ENCODE measurements at regions not wholly inside any gene's neighbourhood (a gene's known extent, or its start where the extent isn't known, plus 50 kb on each side); places are given as distances from the start of the nearest gene placed in this dataset.
"Not testable (repeated sequence)": the region's sequence is repeated elsewhere in the genome, so short reads cannot be mapped to it uniquely, and the experiment has no call there.

DNA sequence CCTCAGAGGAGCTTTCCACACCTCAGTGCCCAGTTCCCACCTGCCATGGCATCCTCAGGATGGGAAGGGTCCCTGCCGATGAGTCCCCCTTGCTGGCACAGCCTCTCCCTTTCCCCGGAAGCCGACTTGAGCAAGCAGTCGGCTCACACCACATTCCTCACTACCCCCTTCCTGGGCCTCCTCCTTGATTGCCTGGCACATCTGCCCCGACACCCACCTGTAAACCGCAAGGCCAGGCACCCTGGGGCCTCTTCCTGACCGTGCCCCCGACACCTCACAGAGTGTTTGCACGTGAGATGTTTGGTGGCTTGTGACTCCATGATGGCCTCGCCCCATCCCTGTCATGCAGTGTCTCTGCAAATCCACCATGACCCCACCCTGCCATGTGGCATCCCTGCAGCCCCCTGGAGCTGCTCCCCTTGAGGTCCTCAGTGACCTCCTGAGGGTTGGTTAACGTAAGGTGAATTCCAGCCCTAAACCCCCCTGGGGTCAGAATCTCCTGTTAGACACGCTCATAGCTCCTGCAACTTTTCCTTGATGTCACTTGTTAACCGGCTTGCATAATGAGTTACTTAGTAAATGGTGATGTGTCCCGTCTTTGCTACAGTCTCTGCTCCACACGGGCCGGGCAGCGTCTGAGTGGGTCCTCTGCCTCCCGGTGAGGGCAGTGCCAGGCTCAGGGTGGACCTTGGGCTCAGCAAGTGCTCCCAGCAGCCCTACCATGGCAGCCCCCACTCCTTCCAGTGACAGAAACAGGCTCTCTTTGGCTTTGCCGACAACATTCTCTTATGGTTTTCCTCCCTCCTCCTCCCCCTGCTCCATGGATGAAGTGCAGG is 115.9 kb upstream of the FRMD1 start:
- no peak for DNase-seq (ENCODE audit: low read depth in 4 of 4, low spot score in 3 of 4)

DNA sequence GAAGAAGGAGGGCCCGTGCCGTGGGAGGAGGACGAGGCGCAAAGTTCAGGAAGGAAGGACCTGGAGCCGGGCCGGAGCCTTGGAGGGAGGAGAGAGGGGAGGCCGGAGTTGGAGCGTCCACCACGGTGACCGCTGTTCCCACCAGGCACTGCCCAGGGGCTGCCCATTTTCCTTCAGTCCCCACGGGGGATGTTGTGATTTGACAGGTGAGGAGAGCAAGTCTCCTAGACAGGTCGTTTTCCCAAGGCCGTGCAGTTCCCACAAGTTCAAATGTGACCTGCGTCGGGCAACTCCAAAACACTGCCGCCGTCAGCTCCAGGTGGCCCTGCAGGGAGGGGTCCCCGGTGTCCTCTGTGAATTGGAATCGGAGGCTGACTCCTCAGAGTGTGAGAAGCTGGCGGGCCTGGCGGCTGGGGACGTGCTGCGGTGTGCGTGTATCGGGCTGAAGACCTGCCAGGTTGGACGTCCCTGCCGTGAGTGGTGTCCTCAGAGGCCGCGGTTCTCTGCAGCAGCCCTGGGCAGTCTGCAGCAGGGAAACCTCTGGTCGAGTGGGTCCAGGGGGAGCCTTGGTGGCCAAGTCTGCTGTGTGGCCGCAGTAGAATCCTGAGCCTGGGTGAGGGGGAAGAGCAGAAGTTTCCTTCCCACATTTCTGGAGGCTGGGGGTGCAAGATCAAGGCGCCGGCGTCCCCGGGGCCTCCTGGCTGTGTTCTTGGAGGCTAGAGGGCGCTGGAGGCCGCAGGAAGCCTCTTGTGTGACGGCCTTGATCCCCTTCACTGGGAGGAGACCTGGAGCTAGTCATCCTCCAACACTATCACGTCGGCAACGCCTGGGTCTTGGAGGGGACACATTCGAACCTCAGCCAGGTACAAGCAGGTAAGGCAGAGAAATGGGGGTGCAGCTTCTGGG is 115.1 kb upstream of the FRMD1 start:
- no peak for DNase-seq (ENCODE audit: low read depth in 4 of 4, low spot score in 3 of 4)

DNA sequence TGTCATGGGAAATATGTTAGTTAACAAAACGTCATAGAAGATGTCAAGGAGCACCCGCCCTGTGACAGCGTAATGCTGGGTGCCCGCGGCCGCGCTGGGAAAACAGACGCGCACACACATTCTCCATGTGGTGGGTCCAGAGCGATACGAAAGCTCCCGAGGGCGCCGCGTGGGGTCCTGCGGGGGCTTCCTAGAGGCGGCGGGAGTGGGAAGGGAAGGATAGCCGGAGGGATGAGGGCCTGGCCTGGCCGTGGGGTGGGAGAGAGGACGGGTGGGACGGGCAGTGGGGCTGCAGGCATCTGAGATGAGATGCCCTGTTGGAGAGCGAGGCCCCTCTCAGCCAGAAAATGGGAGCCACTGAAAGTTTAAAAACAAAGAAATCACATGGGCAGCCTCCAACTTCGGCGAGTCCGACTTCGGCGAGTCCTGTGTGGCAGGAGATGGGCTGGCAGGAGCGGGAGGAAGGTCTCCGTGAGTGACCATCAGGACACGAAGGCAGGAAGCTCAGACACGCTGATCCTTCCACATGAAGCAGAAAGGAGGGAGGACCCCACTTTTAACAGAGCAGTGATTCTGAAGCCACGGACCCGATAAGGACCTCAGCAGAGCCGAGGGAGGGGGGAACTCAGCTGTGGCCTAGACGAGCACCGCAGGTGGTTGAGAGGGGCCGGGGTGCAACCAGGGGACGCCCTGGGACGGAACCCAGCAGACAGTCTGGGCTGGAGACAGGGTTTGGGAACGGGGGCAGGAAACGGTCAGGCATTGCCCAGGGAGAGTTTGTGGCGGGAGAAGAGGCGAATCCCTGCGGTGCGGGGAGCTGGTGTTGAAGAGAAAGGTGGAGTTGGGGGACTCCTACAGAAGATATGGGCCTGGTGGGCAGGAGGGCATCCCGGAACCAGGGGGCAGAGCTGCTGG is 114.1 kb upstream of the FRMD1 start:
- no peak for DNase-seq (ENCODE audit: low read depth in 4 of 4, low spot score in 3 of 4)

DNA sequence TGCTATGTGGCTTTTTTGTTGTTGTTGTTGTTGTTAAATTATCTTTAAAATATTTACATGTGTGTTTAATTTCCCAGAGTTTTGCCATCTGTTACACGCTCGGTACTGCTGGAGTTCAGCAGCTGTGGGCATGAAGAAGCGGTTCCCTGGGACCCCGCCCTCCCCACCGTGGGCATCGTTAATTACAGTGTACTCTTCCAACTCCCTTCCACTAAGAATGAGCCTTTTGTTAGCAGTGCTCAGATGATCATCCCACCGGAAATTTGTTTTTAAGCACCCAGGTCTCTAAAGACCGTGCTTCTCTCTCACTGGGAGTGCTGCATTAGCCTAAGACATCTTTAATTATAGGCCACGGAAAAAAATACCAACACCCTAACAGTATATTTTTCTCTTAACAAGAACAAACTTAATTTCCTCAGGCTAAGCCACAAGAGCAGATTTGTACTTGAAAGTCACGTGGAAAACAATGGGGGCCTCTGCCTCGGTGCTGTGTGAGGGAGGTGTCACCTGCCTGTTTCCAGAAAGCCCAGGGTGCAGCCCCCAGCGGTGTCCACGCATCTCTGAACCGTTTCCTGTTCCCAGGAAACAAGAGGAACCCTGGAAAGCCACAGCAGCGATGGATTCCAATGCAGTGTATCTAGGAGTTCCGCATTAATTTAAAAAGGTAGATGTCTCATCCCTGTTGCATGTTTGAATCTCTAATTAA is 113.3 kb upstream of the FRMD1 start:
- DNase-seq (ENCODE audit: low read depth in 4 of 4, low spot score in 3 of 4) = no peak

DNA sequence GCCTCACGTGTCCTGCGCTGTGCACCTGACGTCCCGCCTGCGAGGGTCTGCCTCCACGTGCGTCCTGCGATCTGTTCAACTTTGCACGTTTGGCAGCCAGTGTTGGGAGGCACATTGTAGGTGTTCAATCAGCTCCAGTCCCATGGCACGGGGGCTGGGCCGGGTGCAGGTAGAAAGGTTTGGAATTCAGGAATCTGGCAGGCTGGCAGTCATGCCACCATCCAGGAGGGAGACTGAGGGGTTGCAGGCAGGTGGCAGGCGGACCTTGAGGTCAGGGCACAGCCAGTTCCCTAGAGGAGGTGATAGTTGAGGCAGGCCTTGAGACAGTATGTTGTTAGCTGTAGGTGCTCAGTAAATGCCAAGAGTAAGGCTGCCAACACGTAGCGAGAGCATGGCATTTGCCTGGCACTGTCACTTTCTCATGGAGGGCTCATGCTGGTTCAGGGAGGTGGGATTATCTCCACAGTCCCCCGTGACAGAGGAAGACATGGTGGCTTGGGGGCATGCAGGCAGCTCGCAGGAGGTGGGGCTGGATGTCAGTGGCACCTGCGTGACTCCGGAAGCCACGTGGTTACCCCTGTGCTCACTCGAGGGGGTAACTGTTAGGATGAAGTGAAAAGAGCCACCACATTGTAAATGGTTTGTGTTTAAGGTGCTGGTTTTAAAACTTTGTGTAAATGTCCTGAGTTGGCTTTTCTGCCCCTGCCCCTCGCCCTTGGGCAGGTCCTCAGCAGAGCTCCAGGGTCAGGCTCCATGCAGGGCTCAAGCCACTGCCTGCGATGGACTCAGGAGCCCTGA is 111.8 kb upstream of the FRMD1 start:
- DNase-seq (ENCODE audit: low read depth in 4 of 4, low spot score in 3 of 4) = no peak

DNA sequence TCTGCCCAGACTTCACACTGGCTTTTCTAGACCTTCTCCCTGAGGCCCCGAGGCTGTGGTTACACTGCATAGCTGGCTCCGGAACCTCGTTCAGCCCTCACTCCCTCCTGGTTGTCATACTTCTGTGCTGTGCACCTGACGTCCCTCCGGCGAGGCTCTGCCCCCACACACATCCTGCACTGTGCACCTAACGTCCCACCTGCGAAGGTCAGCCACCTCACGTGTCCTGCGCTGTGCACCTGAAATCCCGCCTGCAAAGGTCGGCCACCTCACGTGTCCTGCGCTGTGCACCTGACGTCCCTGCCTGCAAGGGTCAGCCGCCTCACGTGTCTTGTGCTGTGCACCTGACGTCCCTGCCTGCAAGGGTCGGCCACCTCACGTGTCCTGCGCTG is 111.0 kb upstream of the FRMD1 start:
- no peak for DNase-seq (ENCODE audit: low read depth in 4 of 4, low spot score in 3 of 4)

DNA sequence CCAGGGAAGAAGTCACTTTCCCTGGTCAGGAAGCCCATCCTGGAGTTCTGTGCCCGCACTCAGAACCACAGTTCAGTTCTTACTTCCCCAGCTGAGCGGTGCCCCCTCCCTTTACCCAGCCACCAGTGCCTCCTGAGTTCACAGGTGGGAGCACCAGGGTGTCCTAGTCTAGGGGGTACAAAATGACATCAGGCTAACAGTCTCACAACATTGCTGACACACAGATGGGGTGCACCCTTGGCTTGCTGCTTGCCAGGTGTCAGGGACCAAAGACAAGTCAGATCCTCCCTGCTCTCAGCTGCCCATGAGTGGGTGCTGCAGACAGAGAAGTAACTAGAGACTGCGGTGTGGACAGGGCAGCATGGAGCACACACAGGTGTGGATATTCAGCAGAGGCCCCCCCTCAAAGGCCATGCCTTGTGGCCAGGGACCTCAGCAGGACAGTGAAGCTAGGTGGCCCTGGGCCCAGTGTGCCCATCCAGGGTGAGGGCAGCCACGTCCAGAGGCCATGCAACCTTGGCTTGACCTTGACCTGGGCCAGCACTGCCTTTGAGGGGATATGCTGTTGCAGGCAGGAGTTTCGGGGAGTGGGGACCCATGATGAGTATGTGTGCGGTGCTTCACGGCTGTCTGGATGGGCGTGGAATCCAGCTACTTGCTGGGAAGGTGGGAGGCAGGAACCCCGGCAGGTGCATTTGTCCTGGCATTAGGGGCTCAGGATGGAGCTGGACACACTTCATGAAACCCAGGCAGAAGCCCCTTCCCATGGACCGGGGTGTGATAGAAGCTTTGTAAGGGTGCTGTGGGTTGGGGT is 110.4 kb upstream of the FRMD1 start:
- no peak for DNase-seq (ENCODE audit: low read depth in 4 of 4, low spot score in 3 of 4)

DNA sequence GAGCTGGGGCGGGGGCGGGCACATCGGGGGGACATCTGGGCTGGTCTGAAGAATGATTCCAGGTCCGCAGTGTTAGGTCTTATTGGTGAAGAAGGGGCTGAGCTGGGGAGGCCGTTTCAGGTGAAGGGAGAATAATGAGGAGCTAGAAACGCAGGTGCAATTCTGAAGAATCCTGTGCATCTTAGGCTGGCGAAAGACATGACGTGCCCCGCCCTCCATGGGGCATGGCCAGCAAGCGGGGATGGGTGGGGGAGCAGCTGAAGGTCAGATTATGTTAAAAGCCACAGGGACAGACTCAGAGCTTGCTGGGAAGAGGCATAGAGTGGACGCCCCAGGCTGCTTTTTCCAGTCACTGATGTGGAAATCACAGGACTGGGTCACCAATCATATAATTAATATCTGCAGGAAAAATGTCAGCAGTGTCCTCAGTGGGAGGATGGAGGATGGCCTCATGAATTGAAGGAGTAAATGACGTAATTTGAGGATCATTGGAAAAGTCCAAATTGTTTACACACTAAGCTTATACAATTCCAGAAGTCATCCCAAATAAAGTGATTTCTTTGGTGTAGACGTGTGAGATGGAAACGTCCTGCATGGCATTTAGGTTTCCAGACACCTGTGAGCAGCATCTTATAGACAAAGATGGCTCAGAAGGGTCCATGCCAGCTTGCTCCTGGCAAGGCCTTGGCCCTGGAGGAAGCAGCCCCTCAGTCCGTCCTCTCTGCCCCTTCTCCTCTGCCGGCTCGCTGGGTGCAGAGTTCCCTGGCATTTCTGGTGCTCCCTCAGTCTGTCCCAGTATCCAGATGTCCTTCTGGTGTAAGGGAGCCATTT is 109.6 kb upstream of the FRMD1 start:
- no peak for DNase-seq (ENCODE audit: low read depth in 4 of 4, low spot score in 3 of 4)

DNA sequence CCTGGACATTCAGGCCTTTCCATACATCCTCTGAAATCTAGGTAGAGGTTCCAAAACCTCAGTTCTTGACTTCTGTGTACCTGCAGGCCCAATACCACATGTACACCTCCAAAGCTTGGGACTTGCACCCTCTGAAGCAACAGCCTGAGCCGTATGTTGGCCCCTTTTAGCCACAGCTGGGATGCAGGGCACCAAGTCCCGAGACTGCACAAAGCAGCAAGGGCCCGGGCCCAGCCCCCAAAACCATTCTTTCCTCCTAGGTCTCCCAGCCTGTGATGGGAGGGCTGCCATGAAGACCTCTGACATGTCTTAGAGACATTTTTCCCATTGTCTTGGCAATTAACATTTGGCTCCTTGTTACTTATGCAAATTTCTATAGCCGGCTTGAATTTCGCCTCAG is 107.4 kb upstream of the FRMD1 start:
- no peak for DNase-seq (ENCODE audit: low read depth in 4 of 4, low spot score in 3 of 4)

DNA sequence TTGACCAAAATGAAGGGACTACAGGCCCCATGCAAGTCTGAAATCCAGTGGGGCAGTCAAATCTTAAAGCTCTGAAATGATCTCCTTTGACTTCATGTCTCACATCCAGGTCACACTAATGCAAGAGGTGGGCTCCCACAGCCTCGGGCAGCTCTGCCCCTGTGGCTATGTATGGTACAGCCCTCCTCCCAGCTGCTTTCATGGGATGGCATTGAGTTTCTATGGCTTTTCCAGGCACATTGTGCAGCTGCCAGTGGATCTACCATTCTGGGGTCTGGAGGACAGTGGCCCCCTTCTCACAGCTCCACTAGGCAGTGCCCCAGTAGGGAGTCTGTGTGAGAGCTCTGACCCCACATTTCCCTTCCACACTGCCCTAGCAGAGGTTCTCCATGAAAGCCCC is 107.0 kb upstream of the FRMD1 start:
- DNase-seq (ENCODE audit: low read depth in 4 of 4, low spot score in 3 of 4) = not testable (repeated sequence)

DNA sequence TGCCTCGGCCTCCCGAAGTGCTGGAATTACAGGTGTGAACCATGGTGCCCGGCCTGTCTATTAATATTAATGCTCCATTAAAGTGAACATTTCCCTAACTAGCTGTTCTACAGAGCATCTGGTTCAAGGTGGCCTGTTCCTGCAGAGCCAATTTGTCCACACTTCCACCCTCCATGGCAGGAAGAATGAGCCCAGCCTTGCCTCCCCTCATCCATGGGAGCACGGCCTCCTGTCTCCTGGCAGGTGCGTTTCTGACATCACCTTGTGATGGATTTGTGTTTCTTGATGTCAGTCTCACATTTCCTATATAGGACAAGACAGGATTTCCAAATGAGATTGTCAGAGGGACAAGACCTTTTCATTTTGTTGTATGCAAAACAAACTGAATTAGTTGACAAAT is 105.7 kb upstream of the FRMD1 start:
- no peak for DNase-seq (ENCODE audit: low read depth in 4 of 4, low spot score in 3 of 4)

DNA sequence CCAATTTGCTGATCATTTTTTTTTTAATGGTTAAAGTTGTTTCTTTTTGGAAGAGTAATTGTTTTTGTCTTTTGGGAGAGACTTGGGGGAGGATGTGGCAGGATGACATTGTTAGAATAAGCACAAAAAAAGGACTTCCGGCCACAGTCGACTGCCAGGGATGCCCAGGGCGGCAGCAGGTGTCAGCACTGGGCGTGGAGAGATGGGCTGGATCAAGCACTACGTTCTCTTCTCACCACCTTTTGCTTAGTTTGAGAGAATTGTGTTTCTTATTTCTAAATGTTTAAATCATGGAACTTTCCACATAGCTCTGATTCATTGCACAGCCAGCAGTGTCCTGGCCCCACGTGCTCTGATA is 104.6 kb upstream of the FRMD1 start:
- no peak for DNase-seq (ENCODE audit: low read depth in 4 of 4, low spot score in 3 of 4)

DNA sequence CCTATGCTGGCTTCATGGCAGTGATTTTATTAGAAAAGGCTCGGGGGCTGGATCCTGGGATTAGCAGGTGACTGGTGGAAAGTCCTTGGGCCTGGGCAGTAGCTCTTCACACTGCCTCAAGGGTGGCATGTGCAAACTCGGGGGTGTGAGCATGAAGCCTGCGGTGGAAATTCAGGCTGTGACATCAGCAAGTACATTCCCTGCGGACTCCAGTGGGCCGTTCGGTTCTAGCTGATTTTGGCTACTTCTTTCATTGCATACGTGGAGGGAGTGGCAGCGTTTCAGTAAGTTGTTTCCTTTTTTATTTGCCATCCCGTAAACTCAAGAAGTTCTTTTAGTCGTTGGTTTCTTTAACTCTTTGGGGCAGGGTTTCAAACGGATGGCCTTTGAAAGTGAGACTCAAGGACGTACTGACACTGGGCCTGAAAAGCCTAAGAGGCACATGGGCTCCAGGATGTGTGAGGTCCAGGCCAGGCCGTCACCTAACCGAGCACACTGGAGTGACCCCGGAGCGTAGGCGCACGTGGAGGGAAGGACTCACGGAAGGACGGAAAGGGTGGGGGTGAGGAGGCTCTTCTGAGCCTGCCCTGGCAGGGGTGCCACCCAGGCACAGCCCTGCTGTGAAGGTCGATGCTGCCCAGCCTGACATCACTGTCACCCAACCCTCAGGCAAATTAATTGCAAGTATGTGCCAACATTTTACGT is 104.0 kb upstream of the FRMD1 start:
- no peak for DNase-seq (ENCODE audit: low read depth in 4 of 4, low spot score in 3 of 4)

DNA sequence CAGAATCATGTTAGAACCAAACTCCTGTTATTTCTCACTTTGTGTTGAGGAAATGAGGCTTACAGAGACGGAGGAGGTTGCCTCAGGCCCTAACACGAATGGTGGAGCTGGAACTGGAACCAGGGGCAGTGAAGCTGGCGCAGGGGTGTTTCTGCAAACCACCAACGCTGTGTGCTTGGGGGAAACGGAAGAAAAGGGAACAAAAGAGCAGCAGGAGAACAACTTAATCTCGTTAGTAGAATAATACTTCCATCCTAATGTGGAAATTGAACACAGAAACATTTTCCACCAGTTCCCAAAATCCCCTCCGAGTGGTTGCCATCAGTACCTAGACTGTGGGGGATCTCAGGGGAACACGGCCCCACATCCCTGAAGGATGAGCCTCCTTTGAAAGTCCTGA is 103.4 kb upstream of the FRMD1 start:
- no peak for DNase-seq (ENCODE audit: low read depth in 4 of 4, low spot score in 3 of 4)

DNA sequence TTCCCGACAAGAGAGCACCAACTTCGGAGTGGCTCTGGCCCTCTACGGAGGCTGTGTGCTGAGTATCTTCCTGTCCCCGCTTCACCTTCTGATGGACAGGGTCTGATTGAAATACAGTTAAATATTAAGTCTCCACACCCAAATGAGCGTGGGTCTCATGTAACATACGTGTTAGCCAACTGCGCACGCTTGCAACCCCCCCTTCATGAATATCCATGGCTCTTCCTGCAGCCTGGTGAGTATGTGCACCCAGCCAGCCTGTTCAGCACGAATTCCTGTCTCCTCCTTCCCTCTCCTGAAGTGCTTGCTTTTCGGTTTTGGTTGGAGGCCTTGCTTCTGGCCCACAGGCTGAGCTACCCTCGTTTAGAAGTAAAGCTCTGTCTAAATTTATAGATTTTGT is 102.9 kb upstream of the FRMD1 start:
- no peak for DNase-seq (ENCODE audit: low read depth in 4 of 4, low spot score in 3 of 4)

DNA sequence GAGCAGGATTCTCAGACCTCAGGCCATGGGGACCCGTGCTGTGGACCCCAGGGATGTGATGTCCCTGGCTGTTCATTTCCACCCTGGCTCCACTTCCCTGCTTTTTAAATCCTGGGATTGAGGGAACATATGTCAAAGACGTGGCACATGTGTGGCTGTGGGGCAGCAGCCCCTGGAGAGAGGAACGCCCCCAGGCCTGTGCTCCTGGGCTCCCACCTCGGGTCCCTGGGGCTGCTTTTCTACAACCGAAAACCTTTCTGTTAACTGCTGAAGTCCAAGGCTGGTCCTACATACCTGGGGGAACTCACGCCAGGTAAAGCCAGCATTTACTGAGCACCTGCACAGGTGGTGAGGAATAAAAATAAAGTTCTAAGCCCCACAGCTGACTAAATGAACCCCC is 102.3 kb upstream of the FRMD1 start:
- no peak for DNase-seq (ENCODE audit: low read depth in 4 of 4, low spot score in 3 of 4)

DNA sequence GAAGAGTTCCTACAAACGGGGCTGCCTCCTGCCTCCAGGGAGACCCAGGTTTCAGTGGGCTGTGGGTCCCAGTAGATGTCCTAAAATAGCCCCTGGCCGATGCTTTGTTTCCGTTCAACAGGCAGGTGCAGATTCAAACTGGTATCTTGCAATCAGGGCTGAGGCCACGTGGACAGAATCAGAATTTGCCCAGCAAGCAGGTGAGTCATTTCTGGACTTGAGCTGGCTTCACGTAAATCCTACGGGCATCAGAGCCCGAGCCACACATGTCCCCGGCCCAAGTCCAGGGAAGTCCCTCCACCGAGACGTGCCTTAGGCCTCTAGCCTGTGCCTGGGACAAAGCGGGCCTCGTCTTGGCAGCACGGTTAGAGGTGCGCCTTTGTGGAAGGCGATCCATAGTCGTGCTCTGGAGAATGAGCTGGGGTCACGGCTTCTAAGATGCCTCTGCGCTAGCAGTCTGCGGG is 101.6 kb upstream of the FRMD1 start:
- DNase-seq (ENCODE audit: low read depth in 4 of 4, low spot score in 3 of 4) = no peak

Data from left renal pelvis (tissue), 4 donors.